ENCODE measurements at regions not wholly inside any gene's neighbourhood (a gene's known extent, or its start where the extent isn't known, plus 50 kb on each side); places are given as distances from the start of the nearest gene placed in this dataset.

GRCh38 chr9:16033253-16033652, 480.4 kb downstream of the CCDC171 start:
- H3K27me3 ChIP-seq (ENCODE audit: insufficient read depth, low read length), result no peaks in the 10 kb centered on the region
- no peaks in the 10 kb centered on the region for H3K79me2 ChIP-seq (ENCODE audit: insufficient read depth, low read length)
- H2AFZ ChIP-seq (ENCODE audit: low read length), result no peak overlapping the region
- no CpG with 5 or more reads among the region's 14 CpGs for WGBS (ENCODE audit: extremely low coverage, insufficient read length, low lambda C conversion rate)
- H3K14ac ChIP-seq (ENCODE audit: insufficient read depth, low read length), result no peak overlapping the region
- no peaks in the 10 kb centered on the region for H3K4me1 ChIP-seq (ENCODE audit: insufficient read depth, low read length)
- no peak overlapping the region for H2AK5ac ChIP-seq (ENCODE audit: insufficient read length, low read length)
- Mint-ChIP-seq H3K27me3 (ENCODE audit: low read depth) (no peaks in the 10 kb centered on the region), H3K9me3 (peaks cover 0 to 6% of the 10 kb centered on the region in 2 experiments; a peak in 2 of 5 replicates), H3K4me3 (no peak overlapping the region), H3K4me1 (peaks cover 0 to 4% of the 10 kb centered on the region in 2 experiments; a peak in 1 of 4 replicates), H3K36me3 (ENCODE audit: insufficient read depth in 1 of 3, low read depth in 3 of 3) (no peaks in the 10 kb centered on the region; a peak in 1 of 7 replicates), H3K27ac (no peak overlapping the region)
- no peak overlapping the region for H2BK5ac ChIP-seq (ENCODE audit: insufficient read length, low read length)
- H2BK120ac ChIP-seq (ENCODE audit: low read depth, low read length, poor library complexity, severe bottlenecking), result no peak overlapping the region
- no peak overlapping the region for H4K8ac ChIP-seq (replicated peaks; ENCODE audit: insufficient read length, low read depth, low read length)
- H3K56ac ChIP-seq (ENCODE audit: insufficient read length, low read depth, low read length), result no peak overlapping the region
- H3K4me2 ChIP-seq (ENCODE audit: insufficient read depth, insufficient read length, low read length), result no peak overlapping the region
- no peaks in the 10 kb centered on the region for H3K79me1 ChIP-seq (ENCODE audit: insufficient read depth, low read depth, low read length, poor library complexity, severe bottlenecking)
- H3K9me3 ChIP-seq (ENCODE audit: control insufficient read depth, low read depth, low read length), result no peaks in the 10 kb centered on the region
- no peak overlapping the region for H2BK15ac ChIP-seq (ENCODE audit: low read depth, low read length)
- DNase-seq, result no peak
- H3T11ph ChIP-seq (ENCODE audit: low read length), result no peak overlapping the region
- no peak overlapping the region for H4K91ac ChIP-seq (ENCODE audit: insufficient read length, low read depth, low read length)
- H3K9ac ChIP-seq (ENCODE audit: extremely low read depth, insufficient read length, low read length), result no peak overlapping the region
- no peak overlapping the region for H2BK20ac ChIP-seq (ENCODE audit: low read depth, low read length, poor library complexity, severe bottlenecking)
- H3K23me2 ChIP-seq (ENCODE audit: insufficient read length, low read depth, low read length, poor library complexity, severe bottlenecking), result no peaks in the 10 kb centered on the region
- no peak overlapping the region for H4K5ac ChIP-seq (ENCODE audit: insufficient read length, low read depth, low read length)
- no peak overlapping the region for H3K18ac ChIP-seq (ENCODE audit: insufficient read length, low read depth, low read length)
- no peak overlapping the region for H3K27ac ChIP-seq (ENCODE audit: insufficient read length, low read depth, low read length)
- H3K4ac ChIP-seq (ENCODE audit: low read depth, low read length), result no peak overlapping the region
- H2BK12ac ChIP-seq (ENCODE audit: insufficient read length, low read depth, low read length), result no peak overlapping the region
- no peaks in the 10 kb centered on the region for H4K20me1 ChIP-seq (ENCODE audit: control insufficient read depth, insufficient read depth, insufficient read length)
- no peak overlapping the region for H3K23ac ChIP-seq (ENCODE audit: insufficient read length, low read depth, low read length)
- no peak for TF ChIP-seq CTCF (conservative IDR thresholded peaks at IDR 0.05)
